ENCODE measurements at regions not wholly inside any gene's neighbourhood (a gene's known extent, or its start where the extent isn't known, plus 50 kb on each side); places are given as distances from the start of the nearest gene placed in this dataset.

GRCh38 chr18:41499345-41499744, 455.7 kb upstream of the PIK3C3 start:
- intact Hi-C loops (cut with micrococcal nuclease) = no loop called here
- POLR2A ChIA-PET = no interaction called here
- dilution Hi-C loops (cut with MboI; ENCODE audit: extremely low pct_ligation_motif_present, low sequenced_read_pairs) = no loop called here

More at GRCh38 chr18:41499345-41499744, 455.7 kb upstream of the PIK3C3 start:
- no peaks in the 10 kb centered on the region for H3K27me3 ChIP-seq (ENCODE audit: control insufficient read depth in 2 of 2, insufficient read depth in 2 of 2, low read length in 2 of 2)
- TF ChIP-seq CTCF (IDR thresholded peaks at IDR 0.05; ENCODE audit: extremely low read depth in 1 of 2, insufficient read depth in 1 of 2, low read depth in 1 of 2, low read length in 2 of 2) = no peak
- no peak for TF ChIP-seq POLR2AphosphoS5 (IDR thresholded peaks at IDR 0.05; ENCODE audit: insufficient read depth, low read depth, low read length)
- TF ChIP-seq MAX (IDR thresholded peaks at IDR 0.05; ENCODE audit: insufficient read depth, insufficient read length) = no peak
- H2AFZ ChIP-seq (ENCODE audit: low read depth, low read length) = no peak overlapping the region
- no peak overlapping the region for H3K4me2 ChIP-seq (ENCODE audit: insufficient read depth, low read length)
- no peak for DNase-seq (ENCODE audit: low read depth, low spot score)
- no peak overlapping the region for H3K27ac ChIP-seq (ENCODE audit: insufficient read depth, low read depth, low read length)
- H4K20me1 ChIP-seq (replicated peaks; ENCODE audit: control insufficient read depth, extremely low read depth, insufficient read depth, low read length) = no peaks in the 10 kb centered on the region
- no TSS peak for BruUV-seq (replicated peaks)
- H3K79me2 ChIP-seq (ENCODE audit: control insufficient read depth, insufficient read depth, low read length) = no peaks in the 10 kb centered on the region
- H3K9ac ChIP-seq (replicated peaks; ENCODE audit: extremely low read depth, insufficient read depth, low read length) = no peak overlapping the region
- CTCF ChIA-PET = no interaction called here
- H3K36me3 ChIP-seq (ENCODE audit: control insufficient read depth in 2 of 2, extremely low read depth in 1 of 2, insufficient read depth in 2 of 2, low read length in 2 of 2) = no peaks in the 10 kb centered on the region
- no peak overlapping the region for H3K4me3 ChIP-seq (replicated peaks in 1 of 3; ENCODE audit: insufficient read depth in 1 of 3, low read depth in 1 of 3, low read length in 3 of 3)
- no peaks in the 10 kb centered on the region for H3K4me1 ChIP-seq (ENCODE audit: control insufficient read depth, extremely low read depth, insufficient read depth, low read length)
- no peak for FAIRE-seq
- H3K9me1 ChIP-seq (replicated peaks; ENCODE audit: control insufficient read depth, extremely low read depth, insufficient read depth, low read length) = no peaks in the 10 kb centered on the region
- no peaks in the 10 kb centered on the region for H3K9me3 ChIP-seq (replicated peaks; ENCODE audit: control insufficient read depth, insufficient read depth, low read length)

Measured in endothelial cell of umbilical vein (primary cell).